B cell (primary cell): ENCODE measurements at regions not wholly inside any gene's neighbourhood (a gene's known extent, or its start where the extent isn't known, plus 50 kb on each side); places are given as distances from the start of the nearest gene placed in this dataset.

Experiments used
- CTCF ChIP-seq: fragments of 200-600 bp; IDR thresholded peaks from one replicate; pipeline ENCODE4 v1.8.0; 2022; ENCODE audit warnings: antibody characterized with exemption, mild to moderate bottlenecking
- EZH2 ChIP-seq: IDR thresholded peaks from 2 replicates; pipeline ENCODE4 v1.6.1; 2012; ENCODE audit warnings: borderline replicate concordance, low read depth, mild to moderate bottlenecking, moderate library complexity, low read length; ENCODE audit not compliant: insufficient read depth, poor library complexity, severe bottlenecking

- TF ChIP-seq CTCF (no peak), EZH2 (no peak)
Observed at GRCh38 chr4:62159876-62160275, 959.8 kb downstream of the ADGRL3 start.
